Cardiac fibroblast (primary cell): ENCODE measurements at regions not wholly inside any gene's neighbourhood (a gene's known extent, or its start where the extent isn't known, plus 50 kb on each side); places are given as distances from the start of the nearest gene placed in this dataset.

Experiments used
- DNase-seq, 2 donors: peaks; one replicate each; pipeline versions ENCODE4 v3.0.0 to v3.0.0-alpha.2; 2010; ENCODE audit warnings: low read depth in 2 of 2
- H3K4me3 ChIP-seq, 2 donors: replicated peaks in 1 of 2; 1 replicate in 1 of 2; 2 replicates in 1 of 2; pipeline ENCODE4 v1.5.1; 2011; ENCODE audit warnings: low read depth in 2 of 2, low read length in 2 of 2, mild to moderate bottlenecking in 2 of 2, moderate library complexity in 1 of 2
- CTCF ChIP-seq: IDR thresholded peaks from one replicate; pipeline ENCODE4 v1.5.1; 2011; ENCODE audit warnings: low read depth, mild to moderate bottlenecking, low read length, inconsistent platforms

DNA sequence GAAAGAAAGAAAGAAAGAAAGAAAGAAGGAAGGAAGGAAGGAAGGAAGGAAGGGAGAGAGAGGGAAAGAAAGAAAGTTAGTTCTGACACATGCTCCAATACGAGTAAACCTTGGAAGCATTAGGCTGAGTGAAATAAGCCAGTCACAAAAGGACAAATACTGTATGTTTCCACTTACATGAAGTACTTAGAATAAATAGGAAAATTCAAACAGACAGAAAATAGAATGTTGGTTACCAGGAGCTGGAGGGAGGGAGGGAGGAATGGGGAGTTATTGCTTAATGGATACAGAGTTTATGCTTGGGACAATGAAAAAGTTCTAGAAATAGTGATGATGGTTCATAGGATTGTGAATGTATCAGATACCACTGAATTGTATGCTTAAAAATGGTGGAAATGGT is 75.2 kb upstream of the CDH4 start:
- no peak overlapping the region for H3K4me3 ChIP-seq
- no peak for TF ChIP-seq CTCF
- no peak for DNase-seq

GRCh38 chr20:61178551-61179071 is 73.5 kb upstream of the CDH4 start:
- no peak for TF ChIP-seq CTCF
- no peak overlapping the region for H3K4me3 ChIP-seq
- DNase-seq: no peak

DNA sequence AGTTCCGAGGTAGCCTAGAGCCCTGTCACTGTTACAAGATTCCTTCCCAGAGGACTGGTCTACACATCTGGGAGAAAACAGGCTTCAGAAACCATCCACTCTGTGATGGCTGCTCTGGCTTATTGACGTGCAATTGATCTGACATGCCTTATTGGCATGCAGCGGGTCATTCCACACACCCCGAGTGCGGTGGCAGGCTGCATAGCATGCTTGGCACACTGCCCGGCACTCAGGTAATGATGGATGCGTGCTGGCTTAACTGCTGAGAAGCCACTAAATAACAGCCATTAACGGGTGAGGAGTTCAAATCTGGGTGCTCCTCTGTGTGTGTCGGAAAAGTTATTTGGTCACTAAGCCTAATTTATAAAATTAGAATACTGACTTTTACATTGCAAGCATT is 67.9 kb upstream of the CDH4 start:
- no peak for TF ChIP-seq CTCF
- no peak overlapping the region for H3K4me3 ChIP-seq
- DNase-seq: no peak

DNA sequence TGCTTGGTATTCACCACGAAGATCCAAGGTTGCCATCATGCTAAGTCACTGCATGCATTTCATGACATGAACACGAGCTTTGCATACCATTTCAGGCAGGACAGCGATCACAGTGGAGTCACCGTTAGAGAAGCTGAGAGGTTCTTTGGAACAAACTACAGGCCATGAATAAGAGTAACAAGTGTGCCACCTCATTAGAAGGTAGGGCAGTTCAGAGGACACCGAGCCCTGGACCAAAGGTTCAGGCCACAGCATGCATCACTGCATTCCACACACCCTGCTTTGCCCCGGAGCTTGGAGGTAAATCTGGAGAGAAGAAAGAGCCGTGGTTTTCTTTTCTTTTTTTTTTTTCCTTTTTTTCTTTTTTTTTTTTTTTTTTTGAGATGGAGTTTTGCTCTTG is 66.9 kb upstream of the CDH4 start:
- no peak for TF ChIP-seq CTCF
- no peak overlapping the region for H3K4me3 ChIP-seq
- peak in 1 of 2 donors; percentile 30 for DNase-seq

DNA sequence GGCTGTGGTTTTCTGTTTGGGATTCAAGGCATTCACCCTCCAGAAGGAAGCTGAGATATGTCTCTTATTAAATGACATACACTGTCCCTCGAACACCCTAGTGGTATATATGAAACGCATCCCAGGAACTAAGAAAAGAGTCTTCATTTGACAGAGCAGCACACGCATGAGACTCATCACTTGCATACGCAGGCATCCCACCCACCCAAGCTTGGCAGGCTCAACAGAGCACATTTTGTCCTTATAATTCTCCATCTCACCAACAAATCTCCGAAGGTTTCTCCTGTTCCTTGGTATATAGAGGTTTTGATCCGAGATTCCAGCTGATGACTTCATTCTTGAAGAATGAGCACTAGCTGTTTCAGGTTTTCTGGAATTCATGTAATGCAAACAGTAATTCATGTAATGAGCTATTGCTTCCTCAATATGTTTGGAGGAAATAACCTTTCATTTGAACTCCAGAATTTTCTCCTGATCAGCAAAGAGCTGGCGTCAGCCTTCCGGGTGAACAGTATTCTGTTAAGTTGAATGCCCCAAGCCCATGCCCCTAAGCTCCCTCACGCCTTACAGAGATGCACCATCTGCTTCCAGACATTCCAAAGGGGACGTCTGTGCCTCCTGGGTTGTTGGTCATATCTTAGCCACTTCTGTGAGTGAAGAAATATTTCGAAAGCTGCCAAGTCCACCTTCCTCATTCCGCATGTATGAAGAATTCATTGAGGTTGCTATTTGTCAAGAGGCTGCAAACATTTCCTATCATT is 66.0 kb upstream of the CDH4 start:
- peak; percentile 5 for TF ChIP-seq CTCF
- H3K4me3 ChIP-seq: no peak overlapping the region
- DNase-seq: peak; percentile 76 to 96

DNA sequence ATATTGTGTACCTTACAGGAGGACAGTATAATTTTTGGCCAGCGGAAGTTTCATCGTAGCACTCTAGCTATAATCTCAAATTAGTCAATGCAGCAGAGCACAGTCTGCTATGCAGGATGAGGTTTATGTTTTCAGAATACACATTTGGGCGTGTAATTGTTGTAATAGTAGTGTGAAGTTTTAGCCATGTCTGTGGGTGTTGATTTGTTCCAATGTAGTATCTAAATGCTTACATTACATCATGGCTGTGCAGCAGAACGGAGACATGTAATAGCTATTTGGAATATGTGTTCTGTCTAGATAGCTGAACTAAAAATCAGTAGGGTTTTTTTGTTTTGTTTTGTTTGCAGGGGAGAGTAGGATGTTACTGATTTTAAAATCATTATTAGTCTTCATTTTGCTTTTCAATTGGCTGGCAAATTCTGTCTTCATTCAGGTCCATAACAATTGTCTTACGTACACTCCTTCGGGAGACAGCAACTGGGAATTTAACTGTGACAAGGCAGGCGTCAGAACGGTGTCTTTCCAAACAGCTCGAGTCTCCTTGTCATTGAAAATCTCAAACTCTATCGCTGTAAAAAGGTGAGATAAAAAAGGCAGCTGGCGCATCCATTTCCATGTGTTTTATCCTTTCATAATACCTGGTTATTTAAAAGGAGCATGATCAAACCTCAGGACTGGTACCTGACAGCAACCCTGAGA is 65.1 kb upstream of the CDH4 start:
- no peak for TF ChIP-seq CTCF
- peak; percentile 13 to 60 for DNase-seq
- H3K4me3 ChIP-seq: no peak overlapping the region
